Calu3 (cell line): ENCODE measurements at regions not wholly inside any gene's neighbourhood (a gene's known extent, or its start where the extent isn't known, plus 50 kb on each side); places are given as distances from the start of the nearest gene placed in this dataset.

Experiments used
- BruUV-seq: library from RNA; stranded (reverse); fragments of 400-500 nt; replicated peaks from 2 replicates; lab custom pipeline; 2021; lab: Mats Ljungman, UMichigan
- CTCF ChIA-PET: fragments of 300-600 bp; sonication (Branson Sonifier 250); formaldehyde crosslinking; loops from one replicate; lab custom pipeline; 2022; ENCODE audit warnings: antibody characterized with exemption; lab: Charles Lee
- DNase-seq: peaks from one replicate; pipeline ENCODE4 v3.0.0; 2022
- H3K27ac Mint-ChIP-seq: one replicate; pipeline ENCODE4 v1.8.0; 2022; ENCODE audit warnings: mixed read lengths; ENCODE audit not compliant: unreplicated experiment
- H3K27me3 Mint-ChIP-seq: one replicate; pipeline ENCODE4 v1.8.0; 2022; ENCODE audit warnings: mixed read lengths; ENCODE audit not compliant: unreplicated experiment
- H3K36me3 Mint-ChIP-seq: one replicate; pipeline ENCODE4 v1.8.0; 2022; ENCODE audit warnings: mild to moderate bottlenecking, moderate library complexity, mixed read lengths; ENCODE audit not compliant: insufficient read depth, unreplicated experiment
- H3K4me1 Mint-ChIP-seq: one replicate; pipeline ENCODE4 v1.8.0; 2022; ENCODE audit warnings: mild to moderate bottlenecking, low read depth, mixed read lengths; ENCODE audit not compliant: unreplicated experiment
- H3K4me3 Mint-ChIP-seq: one replicate; pipeline ENCODE4 v1.8.0; 2022; ENCODE audit warnings: mild to moderate bottlenecking, low read depth, moderate library complexity, mixed read lengths; ENCODE audit not compliant: unreplicated experiment
- H3K9me3 Mint-ChIP-seq: one replicate; pipeline ENCODE4 v1.8.0; 2022; ENCODE audit warnings: low read depth, mixed read lengths; ENCODE audit not compliant: unreplicated experiment
- CTCF ChIP-seq: fragments of 200-600 bp; IDR thresholded peaks from one replicate; pipeline ENCODE4 v1.8.0; 2022; ENCODE audit warnings: antibody characterized with exemption; ENCODE audit not compliant: unreplicated experiment
- intact Hi-C: fragments of 100-400 bp; cut with micrococcal nuclease; formaldehyde crosslinking; loops from one replicate; pipeline ENCODE4 v1.10.0; 2022; ENCODE audit not compliant: unreplicated experiment

GRCh38 chr3:8157640-8158039 is 344.0 kb upstream of the LMCD1 start:
- no peak for TF ChIP-seq CTCF
- CTCF ChIA-PET: no interaction called here
- BruUV-seq: no TSS peak
- H3K4me3 Mint-ChIP-seq: no peak overlapping the region
- no peak overlapping the region for H3K27ac Mint-ChIP-seq
- no peaks in the 10 kb centered on the region for H3K4me1 Mint-ChIP-seq
- intact Hi-C loops: no loop called here
- H3K9me3 Mint-ChIP-seq: peaks cover 3% of the 10 kb centered on the region
- no peaks in the 10 kb centered on the region for H3K36me3 Mint-ChIP-seq
- DNase-seq: no peak
- peaks cover 13% of the 10 kb centered on the region for H3K27me3 Mint-ChIP-seq

GRCh38 chr3:8164145-8164544 is 337.5 kb upstream of the LMCD1 start:
- DNase-seq: no peak
- CTCF ChIA-PET: no interaction called here
- H3K27me3 Mint-ChIP-seq: peaks cover 2% of the 10 kb centered on the region
- no peaks in the 10 kb centered on the region for H3K4me1 Mint-ChIP-seq
- no peak overlapping the region for H3K4me3 Mint-ChIP-seq
- BruUV-seq: no TSS peak
- H3K9me3 Mint-ChIP-seq: peaks cover 6% of the 10 kb centered on the region
- no peak for TF ChIP-seq CTCF
- H3K27ac Mint-ChIP-seq: no peak overlapping the region
- H3K36me3 Mint-ChIP-seq: no peaks in the 10 kb centered on the region
- intact Hi-C loops: no loop called here

- Mint-ChIP-seq H3K4me1 (no peaks in the 10 kb centered on the region), H3K36me3 (no peaks in the 10 kb centered on the region), H3K4me3 (no peak overlapping the region), H3K9me3 (peaks cover 6% of the 10 kb centered on the region), H3K27me3 (no peaks in the 10 kb centered on the region), H3K27ac (no peak overlapping the region)
- no TSS peak for BruUV-seq
- CTCF ChIA-PET: no interaction called here
- no peak for TF ChIP-seq CTCF
- DNase-seq: no peak
- intact Hi-C loops: no loop called here
Measured at GRCh38 chr3:8166014-8166413, 335.6 kb upstream of the LMCD1 start.

- Mint-ChIP-seq H3K4me3 (no peak overlapping the region), H3K27ac (no peak overlapping the region), H3K4me1 (no peaks in the 10 kb centered on the region), H3K9me3 (peaks cover 3% of the 10 kb centered on the region), H3K36me3 (no peaks in the 10 kb centered on the region), H3K27me3 (no peaks in the 10 kb centered on the region)
- no peak for DNase-seq
- CTCF ChIA-PET: no interaction called here
- BruUV-seq: no TSS peak
- no peak for TF ChIP-seq CTCF
- intact Hi-C loops: no loop called here
Measured at GRCh38 chr3:8170971-8171508, 330.6 kb upstream of the LMCD1 start.
